D721Med (cell line): ENCODE measurements at regions not wholly inside any gene's neighbourhood (a gene's known extent, or its start where the extent isn't known, plus 50 kb on each side); places are given as distances from the start of the nearest gene placed in this dataset.

Experiments
- DNase-seq: peaks from one replicate; pipeline ENCODE4 v3.0.0; 2011; ENCODE audit warnings: low spot score; ENCODE audit not compliant: insufficient read length
- FAIRE-seq: peaks from 2 replicates; lab custom pipeline; 2011; peaks lifted over from hg19 to GRCh38; lab: Jason Lieb, UNC
- TF ChIP-seq, protein P1 (sequence below): IDR thresholded peaks from 2 replicates; pipeline ENCODE4 v1.5.1; 2012; ENCODE audit warnings: mild to moderate bottlenecking, control low read depth; ENCODE audit not compliant: insufficient read depth; ENCODE audit errors: missing control alignments

- TF ChIP-seq, protein P1, sequence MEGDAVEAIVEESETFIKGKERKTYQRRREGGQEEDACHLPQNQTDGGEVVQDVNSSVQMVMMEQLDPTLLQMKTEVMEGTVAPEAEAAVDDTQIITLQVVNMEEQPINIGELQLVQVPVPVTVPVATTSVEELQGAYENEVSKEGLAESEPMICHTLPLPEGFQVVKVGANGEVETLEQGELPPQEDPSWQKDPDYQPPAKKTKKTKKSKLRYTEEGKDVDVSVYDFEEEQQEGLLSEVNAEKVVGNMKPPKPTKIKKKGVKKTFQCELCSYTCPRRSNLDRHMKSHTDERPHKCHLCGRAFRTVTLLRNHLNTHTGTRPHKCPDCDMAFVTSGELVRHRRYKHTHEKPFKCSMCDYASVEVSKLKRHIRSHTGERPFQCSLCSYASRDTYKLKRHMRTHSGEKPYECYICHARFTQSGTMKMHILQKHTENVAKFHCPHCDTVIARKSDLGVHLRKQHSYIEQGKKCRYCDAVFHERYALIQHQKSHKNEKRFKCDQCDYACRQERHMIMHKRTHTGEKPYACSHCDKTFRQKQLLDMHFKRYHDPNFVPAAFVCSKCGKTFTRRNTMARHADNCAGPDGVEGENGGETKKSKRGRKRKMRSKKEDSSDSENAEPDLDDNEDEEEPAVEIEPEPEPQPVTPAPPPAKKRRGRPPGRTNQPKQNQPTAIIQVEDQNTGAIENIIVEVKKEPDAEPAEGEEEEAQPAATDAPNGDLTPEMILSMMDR, result no peak
- DNase-seq (no peak), FAIRE-seq (no peak)
Measured at GRCh38 chr7:35370687-35371086, 116.8 kb upstream of the TBX20 start.

- FAIRE-seq, result no peak
- DNase-seq, result no peak
- TF ChIP-seq, protein P1, result no peak
Measured at GRCh38 chr7:35366167-35367155, 112.6 kb upstream of the TBX20 start.

DNA sequence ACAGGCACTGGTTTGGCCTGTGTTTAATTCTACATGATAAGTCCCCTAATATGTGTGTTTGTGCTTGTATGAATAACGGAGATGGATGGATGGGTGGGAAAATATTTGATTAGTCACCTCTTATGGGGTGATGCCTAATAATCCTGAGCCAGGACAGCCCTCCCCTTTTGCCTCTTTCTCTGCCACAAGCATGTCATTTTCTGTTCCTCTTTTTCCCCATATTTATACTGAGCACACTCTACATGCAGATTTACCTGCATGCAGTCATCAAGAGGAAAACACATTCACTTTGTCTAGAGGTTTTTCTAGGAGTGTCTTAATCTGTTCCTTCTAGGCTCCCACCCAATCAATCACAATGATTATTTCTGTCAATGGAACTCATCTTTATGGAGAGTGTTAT lies 111.6 kb upstream of the TBX20 start:
- DNase-seq (no peak), FAIRE-seq (no peak)
- TF ChIP-seq, protein P1, result no peak

DNA sequence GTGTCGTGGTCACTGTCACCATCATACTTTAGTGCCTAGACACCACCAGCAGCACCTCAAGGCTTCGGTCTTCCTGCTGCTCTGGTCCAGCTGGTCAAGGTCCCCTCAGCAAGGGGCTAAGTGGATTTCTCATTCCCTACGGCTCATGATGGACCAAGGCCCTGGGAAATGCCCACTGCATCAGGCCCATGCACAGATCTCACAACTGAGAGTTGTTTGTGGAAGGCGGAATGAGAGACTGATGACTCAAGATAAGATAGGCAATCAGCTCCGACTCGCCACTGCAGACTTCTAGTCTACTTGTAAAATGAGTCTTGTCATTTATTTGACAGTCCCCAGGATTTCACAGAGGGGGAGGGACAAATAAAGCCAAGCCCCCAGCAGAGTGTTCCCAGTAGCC lies 108.4 kb upstream of the TBX20 start:
- no peak for FAIRE-seq
- TF ChIP-seq, protein P1, result no peak
- DNase-seq, result no peak

GRCh38 chr7:35359423-35359822 lies 105.5 kb upstream of the TBX20 start:
- FAIRE-seq (no peak), DNase-seq (no peak)
- TF ChIP-seq, protein P1, result no peak

DNA sequence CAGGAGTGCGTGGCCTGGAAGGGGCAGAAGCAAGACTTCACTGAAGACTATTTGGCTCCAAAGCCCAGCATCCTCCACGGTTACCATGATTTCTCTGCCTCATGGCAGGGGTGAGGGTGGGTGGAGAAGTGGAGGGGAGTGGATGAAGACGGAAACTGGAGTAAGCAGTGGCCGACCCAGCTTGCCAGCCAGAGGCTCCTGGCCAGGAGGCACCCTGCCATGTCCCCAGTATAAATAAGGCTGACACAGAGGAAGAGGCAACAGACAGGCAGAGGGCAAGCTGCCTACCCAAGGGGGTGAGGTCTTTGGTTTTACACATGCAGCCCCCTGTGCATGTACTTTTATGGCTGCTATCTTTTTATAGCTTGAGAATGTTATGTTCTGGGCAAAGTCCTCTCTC lies 102.6 kb upstream of the TBX20 start:
- DNase-seq (no peak), FAIRE-seq (no peak)
- TF ChIP-seq, protein P1, result no peak

DNA sequence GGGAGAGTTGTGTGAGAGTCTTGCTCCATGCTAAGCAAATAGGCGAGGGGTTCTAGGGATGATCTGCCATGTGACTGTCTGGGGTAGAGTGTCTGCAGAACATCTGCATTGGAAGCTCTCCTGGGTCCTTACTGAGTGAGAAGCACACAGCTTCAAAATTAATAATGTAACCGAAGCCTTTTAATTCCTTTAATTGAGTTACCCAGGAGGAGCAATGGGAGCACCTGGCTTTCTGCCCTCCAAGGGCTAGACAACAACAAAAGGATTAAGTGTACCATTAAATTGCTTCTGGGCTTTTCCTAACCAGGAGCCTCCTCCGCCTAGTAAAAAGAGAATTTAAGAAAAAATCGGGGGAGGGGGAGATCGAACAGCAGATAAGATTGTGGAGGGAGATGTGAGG lies 102.0 kb upstream of the TBX20 start:
- TF ChIP-seq, protein P1, result no peak
- FAIRE-seq (no peak), DNase-seq (no peak)
